Astrocyte (in vitro differentiated cells and primary cell): ENCODE measurements at regions not wholly inside any gene's neighbourhood (a gene's known extent, or its start where the extent isn't known, plus 50 kb on each side); places are given as distances from the start of the nearest gene placed in this dataset.
"Not testable (repeated sequence)": the region's sequence is repeated elsewhere in the genome, so short reads cannot be mapped to it uniquely, and the experiment has no call there.

Experiments
- DNase-seq: peaks from one replicate; pipeline ENCODE4 v3.0.0-alpha.2; 2010; ENCODE audit warnings: low read depth
- FAIRE-seq: peaks from 2 replicates; lab custom pipeline; 2011; peaks lifted over from hg19 to GRCh38; lab: Jason Lieb, UNC
- H2AFZ ChIP-seq: 2 replicates; pipeline ENCODE4 v1.6.0; 2012; ENCODE audit warnings: low read depth, low read length, inconsistent platforms
- H3K27ac ChIP-seq: 2 replicates; pipeline ENCODE4 v1.5.1; 2011; ENCODE audit warnings: low read depth, low read length, inconsistent platforms
- H3K27me3 ChIP-seq: 2 replicates; pipeline ENCODE4 v1.6.0; 2011; ENCODE audit warnings: low read length, inconsistent platforms; ENCODE audit not compliant: insufficient read depth
- H3K36me3 ChIP-seq: 2 replicates; pipeline ENCODE4 v1.5.1; 2011; ENCODE audit warnings: low read length, inconsistent platforms; ENCODE audit not compliant: insufficient read depth
- H3K4me1 ChIP-seq: 2 replicates; pipeline ENCODE4 v1.5.1; 2011; ENCODE audit warnings: low read length, inconsistent platforms; ENCODE audit not compliant: insufficient read depth
- H3K4me2 ChIP-seq: 2 replicates; pipeline ENCODE4 v1.6.0; 2012; ENCODE audit warnings: low read length, inconsistent platforms
- H3K4me3 ChIP-seq: 2 replicates; pipeline ENCODE4 v1.5.1; 2011; ENCODE audit warnings: low read depth, mild to moderate bottlenecking, low read length, inconsistent platforms; ENCODE audit not compliant: insufficient read depth
- H3K79me2 ChIP-seq: 2 replicates; pipeline ENCODE4 v1.6.0; 2012; ENCODE audit warnings: mild to moderate bottlenecking, low read length, inconsistent platforms; ENCODE audit not compliant: insufficient read depth
- H3K9ac ChIP-seq: 2 replicates; pipeline ENCODE4 v1.6.0; 2012; ENCODE audit warnings: mild to moderate bottlenecking, low read length, inconsistent platforms
- H3K9me3 ChIP-seq: 2 replicates; pipeline ENCODE4 v1.5.1; 2012; ENCODE audit warnings: low read depth, mild to moderate bottlenecking, low read length, inconsistent platforms; ENCODE audit not compliant: insufficient read depth
- H4K20me1 ChIP-seq: 2 replicates; pipeline ENCODE4 v1.6.0; 2012; ENCODE audit warnings: low read length, inconsistent platforms; ENCODE audit not compliant: insufficient read depth
- H3K27ac Mint-ChIP-seq: one replicate; pipeline ENCODE4 v1.8.0; 2021; ENCODE audit warnings: mild to moderate bottlenecking, mixed read lengths; ENCODE audit not compliant: unreplicated experiment
- H3K27me3 Mint-ChIP-seq: one replicate; pipeline ENCODE4 v1.8.0; 2021; ENCODE audit warnings: low read depth, mixed read lengths; ENCODE audit not compliant: unreplicated experiment
- H3K36me3 Mint-ChIP-seq: one replicate; pipeline ENCODE4 v1.8.0; 2021; ENCODE audit warnings: low read depth, mixed read lengths; ENCODE audit not compliant: unreplicated experiment
- H3K4me1 Mint-ChIP-seq: one replicate; pipeline ENCODE4 v1.8.0; 2021; ENCODE audit warnings: low read depth, mixed read lengths; ENCODE audit not compliant: unreplicated experiment
- H3K4me3 Mint-ChIP-seq: one replicate; pipeline ENCODE4 v1.8.0; 2021; ENCODE audit warnings: mild to moderate bottlenecking, moderate library complexity, mixed read lengths; ENCODE audit not compliant: unreplicated experiment
- H3K9me3 Mint-ChIP-seq: one replicate; pipeline ENCODE4 v1.8.0; 2021; ENCODE audit warnings: mild to moderate bottlenecking, mixed read lengths; ENCODE audit not compliant: unreplicated experiment

GRCh38 chr6:57870083-57870482 lies 552.7 kb downstream of the PRIM2 start:
- H4K20me1 ChIP-seq, H3K9me3 Mint-ChIP-seq, H3K36me3 ChIP-seq, H3K4me2 ChIP-seq, H3K27me3 Mint-ChIP-seq, H3K27me3 ChIP-seq, H3K9ac ChIP-seq, FAIRE-seq, H2AFZ ChIP-seq, H3K4me1 Mint-ChIP-seq, H3K27ac Mint-ChIP-seq, H3K36me3 Mint-ChIP-seq, H3K4me1 ChIP-seq, DNase-seq, H3K9me3 ChIP-seq, H3K79me2 ChIP-seq, H3K27ac ChIP-seq, H3K4me3 ChIP-seq, H3K4me3 Mint-ChIP-seq: not testable (repeated sequence)

- not testable (repeated sequence) for FAIRE-seq, H3K9ac ChIP-seq, H3K9me3 Mint-ChIP-seq, H3K36me3 ChIP-seq, H3K4me1 Mint-ChIP-seq, H3K9me3 ChIP-seq, H3K4me1 ChIP-seq, H3K4me3 Mint-ChIP-seq, DNase-seq, H3K4me2 ChIP-seq, H3K4me3 ChIP-seq, H3K27ac Mint-ChIP-seq, H3K27me3 ChIP-seq, H3K27ac ChIP-seq, H3K79me2 ChIP-seq, H2AFZ ChIP-seq, H3K36me3 Mint-ChIP-seq, H4K20me1 ChIP-seq, H3K27me3 Mint-ChIP-seq
Measured at GRCh38 chr6:57873424-57873823, 556.0 kb downstream of the PRIM2 start.

GRCh38 chr6:57876659-57877058 lies 559.2 kb downstream of the PRIM2 start:
- not testable (repeated sequence) for H3K36me3 ChIP-seq, H3K4me1 Mint-ChIP-seq, H3K27me3 Mint-ChIP-seq, H3K4me3 ChIP-seq, H4K20me1 ChIP-seq, H3K4me2 ChIP-seq, H3K27ac ChIP-seq, H2AFZ ChIP-seq, H3K27ac Mint-ChIP-seq, H3K4me1 ChIP-seq, DNase-seq, H3K9ac ChIP-seq, H3K9me3 Mint-ChIP-seq, H3K4me3 Mint-ChIP-seq, H3K9me3 ChIP-seq, H3K79me2 ChIP-seq, H3K27me3 ChIP-seq, H3K36me3 Mint-ChIP-seq, FAIRE-seq

- not testable (repeated sequence) for H3K27me3 Mint-ChIP-seq, H3K4me3 Mint-ChIP-seq, H3K9me3 ChIP-seq, H3K36me3 ChIP-seq, H3K4me1 ChIP-seq, FAIRE-seq, H3K4me1 Mint-ChIP-seq, H3K9me3 Mint-ChIP-seq, H3K27me3 ChIP-seq, DNase-seq, H3K27ac ChIP-seq, H4K20me1 ChIP-seq, H3K36me3 Mint-ChIP-seq, H3K27ac Mint-ChIP-seq, H2AFZ ChIP-seq, H3K79me2 ChIP-seq, H3K4me2 ChIP-seq, H3K9ac ChIP-seq, H3K4me3 ChIP-seq
Measured at GRCh38 chr6:57877729-57878128, 560.3 kb downstream of the PRIM2 start.

- H3K27me3 Mint-ChIP-seq, H3K4me3 Mint-ChIP-seq, DNase-seq: not testable (repeated sequence)
Measured at GRCh38 chr6:57878792-57879191, 561.4 kb downstream of the PRIM2 start.

GRCh38 chr6:57898850-57899249 lies 581.4 kb downstream of the PRIM2 start:
- not testable (repeated sequence) for H3K36me3 Mint-ChIP-seq, H4K20me1 ChIP-seq

More at GRCh38 chr6:57878792-57879191, 561.4 kb downstream of the PRIM2 start:
- not testable (repeated sequence) for H3K9ac ChIP-seq, H3K4me1 Mint-ChIP-seq, H3K9me3 Mint-ChIP-seq, H3K4me1 ChIP-seq, H3K79me2 ChIP-seq, H3K9me3 ChIP-seq, H3K4me3 ChIP-seq, H3K27me3 ChIP-seq, H4K20me1 ChIP-seq, H3K36me3 Mint-ChIP-seq, H2AFZ ChIP-seq, H3K27ac ChIP-seq, H3K4me2 ChIP-seq, H3K27ac Mint-ChIP-seq, FAIRE-seq, H3K36me3 ChIP-seq

More at GRCh38 chr6:57898850-57899249, 581.4 kb downstream of the PRIM2 start:
- not testable (repeated sequence) for DNase-seq, H3K27me3 ChIP-seq, H3K9me3 Mint-ChIP-seq, H3K79me2 ChIP-seq, H2AFZ ChIP-seq, H3K27me3 Mint-ChIP-seq, H3K9ac ChIP-seq, H3K4me1 ChIP-seq, H3K27ac Mint-ChIP-seq, H3K4me3 Mint-ChIP-seq, H3K9me3 ChIP-seq, H3K4me1 Mint-ChIP-seq, FAIRE-seq, H3K4me2 ChIP-seq, H3K27ac ChIP-seq, H3K36me3 ChIP-seq, H3K4me3 ChIP-seq
